ENCODE measurements at regions not wholly inside any gene's neighbourhood (a gene's known extent, or its start where the extent isn't known, plus 50 kb on each side); places are given as distances from the start of the nearest gene placed in this dataset.
A peak's percentile ranks its signal among the peaks of the same experiment; 100 is the strongest.
"Not testable (repeated sequence)": the region's sequence is repeated elsewhere in the genome, so short reads cannot be mapped to it uniquely, and the experiment has no call there.

DNA sequence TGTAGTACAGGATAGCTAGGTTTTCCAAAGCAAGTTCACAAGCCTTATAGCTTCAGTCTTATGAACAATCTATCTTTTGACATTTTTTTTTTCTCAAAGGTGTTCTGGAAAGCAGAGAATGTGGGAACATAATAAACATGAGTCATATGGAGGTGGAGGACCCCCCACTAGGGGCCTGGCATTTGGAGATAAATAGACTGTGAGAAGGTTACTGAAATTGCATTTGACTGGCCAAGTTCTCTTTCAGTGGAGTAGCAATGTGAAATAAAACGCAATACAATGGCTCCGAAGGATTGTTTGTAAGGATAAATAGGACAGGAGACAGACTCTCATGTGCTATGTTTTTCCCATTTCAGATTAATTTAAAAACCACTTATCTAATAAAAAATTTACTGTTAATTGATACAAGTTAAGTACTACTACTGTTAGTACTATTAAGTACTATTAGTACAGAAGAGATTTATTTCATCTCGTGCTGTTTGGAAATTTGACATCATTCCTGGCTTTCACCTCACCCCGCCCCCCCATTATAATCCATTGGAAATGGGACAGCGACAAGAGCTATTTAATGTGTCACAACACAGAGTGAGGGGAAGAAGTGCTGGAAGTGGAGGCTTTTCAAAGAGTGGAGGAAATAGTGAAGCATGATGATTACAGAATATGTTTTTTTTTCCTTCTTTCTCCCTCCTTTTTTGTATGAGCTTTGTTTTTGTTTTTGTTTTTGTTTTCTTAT is 122.6 kb upstream of the ID4 start:
- DNase-seq = no peak

- no peak for DNase-seq
Measured at GRCh38 chr6:19715167-19715551, 122.0 kb upstream of the ID4 start.

- DNase-seq = peak; percentile 24
Measured at GRCh38 chr6:19719691-19720128, 117.5 kb upstream of the ID4 start.

DNA sequence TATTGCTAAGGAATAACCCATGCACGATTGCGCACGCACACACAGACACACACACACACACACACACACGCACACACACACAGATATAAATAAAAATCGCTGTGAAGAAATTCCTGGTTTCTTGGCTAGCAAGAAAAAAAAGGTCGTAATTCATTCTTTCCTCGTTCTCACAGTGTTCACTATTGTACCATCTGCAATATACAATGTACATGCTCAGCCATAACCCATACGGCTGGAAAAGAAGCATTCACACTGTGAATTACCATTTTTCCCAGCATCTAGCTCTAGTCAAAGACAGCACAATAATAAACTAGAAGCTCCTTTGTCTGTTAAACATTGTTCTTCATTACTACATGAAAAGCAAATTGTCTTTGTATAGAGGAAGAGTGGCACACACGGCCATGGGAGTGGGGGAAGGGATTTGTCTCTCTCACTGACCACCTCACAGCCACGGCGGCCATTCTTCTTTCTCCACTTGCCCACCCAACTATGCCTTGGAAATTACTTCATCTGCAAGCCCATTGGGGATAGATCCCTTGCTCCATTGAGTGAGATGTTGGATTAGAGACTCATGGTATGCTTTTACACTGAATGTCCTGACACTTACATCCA is 115.3 kb upstream of the ID4 start:
- DNase-seq = no peak

- DNase-seq = no peak
Measured at GRCh38 chr6:19722999-19723398, 114.2 kb upstream of the ID4 start.

- no peak for DNase-seq
Measured at GRCh38 chr6:19723545-19723944, 113.6 kb upstream of the ID4 start.

GRCh38 chr6:19725436-19725835 is 111.7 kb upstream of the ID4 start:
- not testable (repeated sequence) for DNase-seq

DNA sequence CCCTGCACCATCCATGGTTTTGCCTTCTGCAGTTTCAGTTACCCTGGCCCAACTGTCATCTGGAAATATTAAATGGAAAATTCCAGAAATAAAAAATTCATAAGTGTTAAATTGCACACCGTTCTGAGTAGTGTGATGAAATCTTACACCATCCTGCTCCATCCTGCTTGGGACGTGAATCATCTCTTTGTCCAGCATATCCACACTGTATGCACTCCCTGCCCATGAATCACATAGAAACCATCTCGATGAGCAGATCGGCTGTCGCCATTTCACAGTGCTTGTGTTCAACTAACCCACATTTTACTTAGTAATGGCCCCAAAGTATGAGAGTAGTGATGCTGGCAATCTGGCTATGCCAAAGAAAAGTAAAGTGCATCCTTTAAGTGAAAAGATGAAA is 105.9 kb upstream of the ID4 start:
- no peak for DNase-seq

- DNase-seq = no peak
Measured at GRCh38 chr6:19734061-19734460, 103.1 kb upstream of the ID4 start.

- DNase-seq = no peak
Measured at GRCh38 chr6:19734519-19734918, 102.7 kb upstream of the ID4 start.

DNA sequence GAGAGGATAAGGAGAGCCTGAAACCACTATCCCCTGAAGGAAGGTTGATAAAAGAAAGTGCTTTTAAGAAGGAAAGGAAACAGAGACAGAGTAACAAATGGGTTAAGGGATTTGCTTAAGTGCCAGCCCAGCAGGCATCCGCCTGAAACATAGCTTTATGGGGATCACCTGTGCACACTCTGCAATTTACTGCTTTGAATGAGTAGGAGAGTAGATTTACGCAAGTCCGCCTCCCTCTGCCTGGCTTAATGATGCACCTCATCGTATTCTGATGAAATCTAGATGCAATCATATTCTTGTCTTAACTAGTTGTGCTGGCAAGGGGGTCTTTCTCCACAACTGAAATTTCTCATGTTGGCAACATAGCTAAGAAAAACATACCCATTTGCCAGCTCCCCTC is 101.1 kb upstream of the ID4 start:
- no peak for DNase-seq

GRCh38 chr6:19738010-19738409 is 99.2 kb upstream of the ID4 start:
- DNase-seq = no peak

DNA sequence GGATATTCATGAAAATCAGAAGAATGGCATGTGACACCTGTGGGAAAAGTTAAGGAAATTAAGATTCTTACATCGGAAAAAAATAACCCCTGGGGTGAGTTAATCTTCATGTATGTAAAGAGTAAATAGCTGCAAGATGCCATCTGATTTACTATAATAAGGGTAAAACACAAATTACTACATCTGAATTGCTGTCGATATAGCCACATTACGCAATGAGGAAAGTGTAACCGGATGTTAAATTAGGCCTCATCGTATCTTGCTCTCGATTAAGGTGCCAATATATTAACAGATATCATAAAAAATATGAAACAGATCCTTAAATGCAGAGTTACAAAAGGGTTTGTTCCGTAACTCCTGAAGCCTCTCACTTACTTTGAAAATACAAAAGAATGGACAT is 87.4 kb upstream of the ID4 start:
- no peak for DNase-seq

DNA sequence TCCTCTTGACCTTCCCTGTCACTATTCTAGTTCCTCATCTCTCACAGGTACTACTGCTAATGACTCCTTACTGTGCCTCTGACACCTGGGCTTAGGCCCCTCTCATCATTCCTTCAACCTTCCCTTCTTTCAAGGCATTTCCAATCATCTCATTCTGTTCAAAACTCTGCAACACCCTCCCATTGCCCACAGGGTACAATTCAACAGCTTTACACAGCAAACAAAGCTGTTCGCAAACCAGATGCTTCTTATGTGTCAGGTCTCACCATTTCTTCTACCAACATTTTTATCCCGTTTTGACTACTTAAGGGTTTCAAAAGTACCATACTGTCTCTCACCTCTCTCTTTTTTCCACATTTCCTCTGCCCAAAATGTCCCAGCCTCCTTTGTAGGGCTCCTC is 84.4 kb upstream of the ID4 start:
- no peak for DNase-seq

DNA sequence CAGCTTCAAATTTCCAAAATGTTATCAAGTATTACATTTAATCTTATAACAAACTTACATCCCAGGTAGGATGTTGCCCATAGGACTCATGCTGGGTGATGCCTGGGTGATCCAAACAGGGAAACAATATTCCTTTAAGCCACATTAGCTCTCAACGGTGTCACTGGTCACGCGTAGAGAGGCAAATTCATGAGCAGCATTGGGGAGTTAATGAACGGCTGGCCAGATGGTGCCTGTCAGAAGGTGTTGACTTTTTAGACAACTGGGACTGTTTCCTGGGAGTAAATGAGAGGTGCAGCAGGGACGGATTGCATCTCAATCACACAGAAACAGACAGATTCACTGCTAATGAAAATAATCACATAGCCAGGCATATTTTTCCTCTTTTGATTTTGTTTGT is 83.3 kb upstream of the ID4 start:
- no peak for DNase-seq

- no peak for DNase-seq
Measured at GRCh38 chr6:19754686-19755085, 82.5 kb upstream of the ID4 start.

- no peak for DNase-seq
Measured at GRCh38 chr6:19755181-19755580, 82.0 kb upstream of the ID4 start.

DNA sequence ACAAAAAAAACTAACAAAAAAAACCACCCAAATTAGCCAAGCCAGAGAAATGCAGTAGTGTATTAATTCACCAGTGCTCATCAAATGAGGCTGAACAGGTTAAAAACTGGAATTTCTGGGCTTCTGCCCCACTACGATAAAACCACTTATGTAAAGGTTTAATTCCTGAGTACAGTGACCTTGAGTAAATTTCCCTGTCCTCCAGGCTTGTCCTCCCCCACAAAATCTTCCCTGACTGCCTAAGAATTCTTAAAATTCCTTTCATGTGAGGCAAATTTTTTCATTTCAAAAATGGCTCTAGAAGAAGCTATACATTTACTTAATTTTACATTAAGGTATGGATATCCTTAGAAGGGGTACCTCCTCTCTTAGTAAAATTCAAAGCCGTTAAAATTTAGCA is 80.1 kb upstream of the ID4 start:
- no peak for DNase-seq

- DNase-seq = no peak
Measured at GRCh38 chr6:19759117-19759880, 77.9 kb upstream of the ID4 start.

DNA sequence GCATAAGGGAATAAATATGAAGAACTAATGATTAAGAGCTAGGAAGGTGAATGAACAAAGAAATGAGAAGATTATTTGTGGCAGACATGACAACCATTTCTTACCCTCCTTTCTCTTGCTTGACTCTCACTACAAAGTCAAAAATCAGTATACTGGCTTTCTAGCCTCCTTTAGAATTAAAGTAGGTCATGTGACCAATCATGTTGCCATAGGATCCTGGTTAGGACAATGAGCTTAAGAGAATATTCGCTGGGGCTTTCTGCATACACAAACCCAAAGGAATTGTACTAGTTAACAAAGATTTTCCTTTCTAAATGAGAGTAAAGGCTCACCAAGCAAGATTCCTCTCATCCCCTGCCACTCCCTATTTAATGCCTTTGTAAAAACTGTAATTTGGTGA is 76.0 kb upstream of the ID4 start:
- DNase-seq = no peak

- no peak for DNase-seq
Measured at GRCh38 chr6:19771753-19772336, 65.3 kb upstream of the ID4 start.

DNA sequence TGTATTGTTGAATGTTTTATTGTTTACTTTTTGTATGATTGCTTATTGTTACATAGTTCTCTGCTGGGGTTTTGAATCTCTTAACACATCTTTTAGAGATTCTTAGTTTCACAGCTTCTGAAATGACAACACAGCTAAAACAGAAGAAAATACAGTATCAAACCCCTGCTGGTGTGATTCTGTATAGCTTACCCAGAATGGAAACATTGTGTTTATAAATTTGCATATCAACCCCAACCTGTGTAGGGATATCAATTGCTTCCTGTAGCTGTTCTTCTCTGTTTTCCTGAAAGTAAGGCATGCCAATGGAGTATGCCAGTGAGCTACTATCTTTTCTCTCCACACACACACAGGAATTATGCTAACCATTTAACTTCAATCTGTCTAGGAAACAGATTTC is 64.3 kb upstream of the ID4 start:
- DNase-seq = no peak

GRCh38 chr6:19781269-19781668 is 55.9 kb upstream of the ID4 start:
- DNase-seq = no peak

- no peak for DNase-seq
Measured at GRCh38 chr6:19782588-19782987, 54.6 kb upstream of the ID4 start.
